ENCODE measurements at regions not wholly inside any gene's neighbourhood (a gene's known extent, or its start where the extent isn't known, plus 50 kb on each side); places are given as distances from the start of the nearest gene placed in this dataset.

DNA sequence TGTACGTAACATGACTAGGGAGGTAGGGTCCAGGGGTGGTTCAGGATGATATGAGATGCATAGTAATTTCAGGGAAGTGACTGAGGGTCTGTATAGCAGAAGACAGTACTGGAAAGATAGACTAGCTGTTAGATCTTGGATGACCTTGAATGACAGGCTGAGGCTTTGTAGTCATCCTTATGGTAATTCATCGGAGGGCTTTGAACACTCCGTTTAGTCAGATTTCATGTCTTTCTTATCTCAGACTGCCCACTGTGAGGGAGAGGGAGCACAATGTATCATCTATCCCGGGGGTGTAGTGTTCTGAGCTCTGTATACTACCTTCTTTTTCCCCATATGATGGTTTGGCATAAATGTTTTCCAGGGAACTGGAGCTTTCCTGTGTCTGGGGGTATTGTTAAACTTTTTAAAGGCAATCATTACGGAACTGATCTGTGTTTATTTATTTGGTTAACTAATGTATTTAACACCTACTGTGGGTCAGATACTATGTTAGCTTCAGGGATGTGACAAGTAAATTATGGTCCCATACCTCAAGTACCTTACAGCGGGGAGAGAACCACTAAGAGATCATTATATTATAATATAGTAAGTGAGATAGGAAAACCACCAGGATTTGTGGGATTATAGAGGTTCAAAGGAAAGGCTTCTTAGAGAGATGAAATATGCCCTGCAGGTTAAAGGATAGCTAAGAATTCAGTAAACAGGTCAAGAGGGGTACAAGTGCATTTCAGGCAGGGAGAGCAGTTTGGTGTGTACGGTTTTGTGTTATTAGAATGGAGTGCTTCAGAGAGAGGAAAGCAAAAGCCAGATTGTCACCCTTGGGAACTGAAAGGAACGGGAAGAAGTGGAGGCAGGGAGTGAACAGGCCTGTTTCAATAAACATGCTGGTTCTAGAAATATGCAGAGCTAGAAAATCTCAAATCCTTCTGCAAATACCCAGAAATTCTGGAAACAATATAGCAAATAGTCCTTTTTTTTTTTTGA lies 164.8 kb upstream of the KL start:
- TF ChIP-seq GATA2 (IDR thresholded peaks at IDR 0.05; ENCODE audit: low read depth, low read length), result no peak
- no peak for TF ChIP-seq GATA3 (IDR thresholded peaks at IDR 0.05; ENCODE audit: low read depth, low read length)

DNA sequence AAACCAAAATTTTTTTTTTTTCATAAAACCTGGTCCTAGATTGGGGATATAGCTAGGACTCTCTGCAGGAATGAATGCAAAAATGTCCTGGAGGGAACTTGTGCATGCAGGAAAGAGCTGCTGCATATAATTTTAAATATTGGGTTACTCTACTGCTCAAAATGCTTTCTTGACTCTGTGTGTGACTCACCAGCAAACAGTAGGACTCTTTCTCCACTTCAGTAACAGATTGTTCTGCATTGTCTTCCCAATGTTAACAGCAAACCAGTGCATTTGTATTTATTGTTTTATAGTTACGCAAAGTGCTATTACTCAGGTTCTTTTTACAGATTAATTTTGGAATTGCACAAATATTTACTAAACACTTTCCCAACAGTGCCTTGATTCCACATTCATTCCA lies 163.7 kb upstream of the KL start:
- TF ChIP-seq GATA2 (IDR thresholded peaks at IDR 0.05; ENCODE audit: low read depth, low read length) (no peak), GATA3 (IDR thresholded peaks at IDR 0.05; ENCODE audit: low read depth, low read length) (no peak)

DNA sequence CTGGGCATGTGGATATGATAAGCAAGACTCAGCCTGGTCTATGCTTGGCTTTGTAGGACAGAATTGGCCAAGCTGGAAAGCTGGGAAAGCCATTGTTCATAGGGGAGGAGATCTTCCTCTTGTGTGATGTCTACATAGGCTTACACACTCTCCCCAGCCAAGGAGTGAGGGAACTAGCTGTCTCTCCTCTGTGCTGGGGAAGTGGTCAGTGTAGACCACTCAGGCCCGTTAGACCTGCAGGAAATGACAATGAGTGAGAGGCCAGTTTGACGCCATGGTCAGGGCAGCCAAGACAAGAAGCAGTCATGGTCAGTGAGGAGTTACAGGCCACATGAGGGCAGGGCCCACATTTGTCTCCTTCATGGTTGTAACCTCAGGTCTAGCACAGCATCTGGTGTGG lies 159.1 kb upstream of the KL start:
- TF ChIP-seq GATA3 (IDR thresholded peaks at IDR 0.05; ENCODE audit: low read depth, low read length) (no peak), GATA2 (IDR thresholded peaks at IDR 0.05; ENCODE audit: low read depth, low read length) (no peak)

DNA sequence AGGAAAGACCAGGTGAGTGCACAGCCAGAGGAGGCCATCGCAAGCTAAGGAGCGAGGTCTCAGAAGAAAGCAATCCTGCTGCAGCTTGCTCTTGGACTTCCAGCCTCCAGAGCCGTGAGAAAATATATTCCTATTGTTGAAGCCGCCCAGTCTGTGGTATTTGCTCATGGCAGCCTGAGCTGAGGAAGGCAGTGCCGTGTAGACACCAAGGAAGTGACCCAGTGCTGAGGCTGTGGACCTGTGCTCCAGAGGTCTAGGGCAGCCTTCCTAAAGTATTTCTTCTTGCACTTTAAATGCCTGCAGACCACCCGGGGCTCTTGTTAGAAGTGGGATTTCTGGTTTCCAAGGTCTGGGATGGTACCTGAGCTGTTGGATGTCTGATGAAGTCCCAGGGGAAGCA lies 158.5 kb upstream of the KL start:
- TF ChIP-seq GATA2 (IDR thresholded peaks at IDR 0.05; ENCODE audit: low read depth, low read length), result no peak
- no peak for TF ChIP-seq GATA3 (IDR thresholded peaks at IDR 0.05; ENCODE audit: low read depth, low read length)

DNA sequence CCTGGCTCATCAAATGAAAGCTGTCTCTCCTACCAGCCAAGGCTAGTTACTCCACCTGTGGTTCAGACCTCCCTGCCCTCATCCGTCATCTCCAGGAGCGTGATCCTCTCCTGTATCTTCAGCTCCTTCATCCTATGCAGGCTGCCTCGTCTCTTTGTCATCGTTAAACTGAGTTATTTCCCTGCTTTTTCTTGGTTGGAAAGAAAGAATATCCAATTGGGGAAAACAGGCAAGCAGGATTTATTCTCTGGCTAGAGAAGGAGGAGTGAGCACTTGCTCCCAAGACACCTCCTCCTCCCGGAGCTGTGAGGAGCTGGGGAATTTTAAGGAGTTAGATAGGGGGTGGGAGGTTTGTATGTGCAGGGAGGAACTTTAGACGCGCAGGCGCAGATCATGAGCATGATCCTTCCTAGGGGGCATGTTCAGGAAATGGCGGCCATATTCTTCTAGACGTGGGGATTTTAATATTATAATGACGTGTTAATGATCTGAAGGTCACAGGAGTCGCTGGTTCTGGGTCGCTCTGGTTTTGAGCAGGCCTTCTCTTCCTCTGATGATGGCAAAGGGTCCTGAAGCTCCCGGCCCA lies 156.4 kb upstream of the KL start:
- no peak for TF ChIP-seq GATA3 (IDR thresholded peaks at IDR 0.05; ENCODE audit: low read depth, low read length)
- TF ChIP-seq GATA2 (IDR thresholded peaks at IDR 0.05; ENCODE audit: low read depth, low read length), result no peak

DNA sequence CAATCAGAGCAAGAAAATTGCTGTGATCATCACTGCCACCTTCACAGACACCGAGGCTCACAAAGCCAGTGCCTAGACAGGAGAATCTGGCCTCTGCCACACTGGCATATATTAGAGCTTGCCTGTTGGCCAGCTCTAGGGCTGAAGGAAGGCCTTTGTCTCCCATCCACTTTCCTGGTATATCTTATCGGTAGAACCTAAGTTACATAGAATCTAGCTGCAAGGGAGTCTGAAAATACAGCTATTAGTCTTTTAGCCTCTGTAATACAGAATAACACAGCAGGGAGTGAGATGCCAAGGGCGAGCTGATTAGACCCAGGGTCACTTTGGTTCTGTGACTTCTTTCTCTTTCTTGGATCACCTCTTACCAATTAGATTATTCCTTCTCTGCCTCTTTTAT lies 154.9 kb upstream of the KL start:
- TF ChIP-seq GATA2 (IDR thresholded peaks at IDR 0.05; ENCODE audit: low read depth, low read length) (no peak), GATA3 (IDR thresholded peaks at IDR 0.05; ENCODE audit: low read depth, low read length) (no peak)

DNA sequence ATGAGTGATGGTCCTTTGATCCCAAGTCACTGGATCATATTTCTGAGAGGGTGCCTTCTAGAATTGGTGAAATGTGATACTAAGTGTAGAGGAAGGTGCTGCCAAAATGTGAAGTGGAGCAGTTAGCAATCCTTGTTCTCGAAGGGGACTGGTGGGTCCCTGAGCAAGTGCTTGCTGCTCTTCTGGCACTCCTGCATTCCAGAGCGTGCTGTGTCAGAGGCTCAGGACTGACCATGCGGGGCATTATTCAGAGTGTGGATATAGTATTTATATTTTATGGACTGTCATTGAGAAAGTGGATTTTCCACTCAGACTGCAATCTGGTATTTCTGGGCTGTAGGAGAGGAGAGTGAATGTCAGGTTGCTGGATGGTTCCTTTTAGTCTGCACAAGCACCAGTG lies 152.6 kb upstream of the KL start:
- TF ChIP-seq GATA3 (IDR thresholded peaks at IDR 0.05; ENCODE audit: low read depth, low read length), result no peak
- TF ChIP-seq GATA2 (IDR thresholded peaks at IDR 0.05; ENCODE audit: low read depth, low read length), result no peak

DNA sequence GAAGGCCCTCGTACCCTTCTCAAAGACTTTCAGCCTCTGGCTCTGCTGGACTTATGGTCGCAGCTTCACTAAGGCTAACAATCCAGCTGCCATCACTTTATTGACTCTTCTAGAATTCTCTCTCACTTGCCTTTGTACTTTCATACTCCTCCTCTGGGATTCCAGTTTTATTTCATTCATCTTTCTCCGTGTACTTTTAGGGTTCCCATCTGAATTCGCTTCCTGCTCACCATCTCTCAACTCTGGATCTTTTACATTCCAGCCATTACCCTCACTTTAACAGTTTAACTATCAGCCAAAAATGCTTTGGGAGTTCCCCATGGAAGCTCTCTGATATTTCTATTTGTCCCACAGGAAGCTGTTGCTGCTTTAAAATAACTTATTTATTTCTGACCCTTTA lies 149.3 kb upstream of the KL start:
- TF ChIP-seq GATA3 (IDR thresholded peaks at IDR 0.05; ENCODE audit: low read depth, low read length) (no peak), GATA2 (IDR thresholded peaks at IDR 0.05; ENCODE audit: low read depth, low read length) (no peak)

DNA sequence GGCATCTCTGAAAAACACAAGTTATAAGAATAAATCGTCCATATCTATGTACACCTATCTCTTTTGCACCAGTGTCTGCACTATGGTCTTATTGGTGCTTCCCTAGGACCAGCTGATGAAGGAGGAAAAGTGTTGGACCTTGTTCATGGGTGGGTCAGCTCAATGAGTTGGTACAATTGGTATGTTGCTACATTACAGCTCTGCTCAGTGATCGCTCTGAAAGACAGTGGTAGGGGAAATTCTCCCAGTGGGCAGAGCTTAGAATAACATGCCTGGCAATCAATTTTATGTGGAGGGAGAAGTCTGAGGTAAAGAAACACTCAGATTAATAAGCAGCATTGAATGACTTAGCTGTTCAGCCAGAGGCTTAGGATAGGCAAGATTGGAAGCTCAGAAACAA lies 138.7 kb upstream of the KL start:
- no peak for TF ChIP-seq GATA2 (IDR thresholded peaks at IDR 0.05; ENCODE audit: low read depth, low read length)
- no peak for TF ChIP-seq GATA3 (IDR thresholded peaks at IDR 0.05; ENCODE audit: low read depth, low read length)

DNA sequence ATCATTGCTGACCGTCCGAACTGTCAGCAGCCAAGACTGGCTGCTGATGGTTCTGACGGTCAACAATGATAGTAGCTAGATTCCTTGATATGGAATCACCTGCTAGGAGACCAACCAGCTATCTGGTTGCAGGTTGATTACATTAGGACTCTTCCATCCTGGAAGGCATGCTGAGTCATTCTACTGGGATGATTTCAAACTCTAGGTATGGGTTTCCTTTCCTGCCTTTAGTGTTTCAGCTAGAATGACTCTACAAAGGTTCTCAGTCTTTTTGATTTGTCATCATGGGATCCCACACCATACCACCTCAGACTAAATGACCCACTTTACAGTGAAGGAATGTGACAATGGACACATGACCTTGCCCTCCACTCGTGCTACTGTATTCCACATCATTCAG lies 138.1 kb upstream of the KL start:
- TF ChIP-seq GATA2 (IDR thresholded peaks at IDR 0.05; ENCODE audit: low read depth, low read length), result no peak
- no peak for TF ChIP-seq GATA3 (IDR thresholded peaks at IDR 0.05; ENCODE audit: low read depth, low read length)

DNA sequence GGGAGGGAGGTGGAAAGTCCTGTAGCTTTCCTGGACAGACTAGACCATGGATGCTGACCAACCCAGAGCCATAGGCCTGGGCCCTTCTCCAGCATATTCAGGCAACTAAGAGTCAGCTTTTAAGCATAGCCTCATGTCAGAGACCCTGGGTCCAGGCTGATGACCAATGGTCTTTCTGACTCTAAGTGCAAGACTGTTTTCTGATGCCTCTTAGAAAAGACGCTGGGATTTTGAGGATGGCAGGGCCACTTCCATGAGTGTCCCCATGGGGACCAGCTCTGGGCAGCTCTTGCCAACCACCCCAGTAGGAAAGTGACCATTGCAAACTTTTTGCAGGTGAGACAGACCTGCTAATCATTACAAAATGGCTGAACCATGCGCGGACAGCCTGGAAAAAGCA lies 135.6 kb upstream of the KL start:
- TF ChIP-seq GATA2 (IDR thresholded peaks at IDR 0.05; ENCODE audit: low read depth, low read length), result no peak
- TF ChIP-seq GATA3 (IDR thresholded peaks at IDR 0.05; ENCODE audit: low read depth, low read length), result no peak

DNA sequence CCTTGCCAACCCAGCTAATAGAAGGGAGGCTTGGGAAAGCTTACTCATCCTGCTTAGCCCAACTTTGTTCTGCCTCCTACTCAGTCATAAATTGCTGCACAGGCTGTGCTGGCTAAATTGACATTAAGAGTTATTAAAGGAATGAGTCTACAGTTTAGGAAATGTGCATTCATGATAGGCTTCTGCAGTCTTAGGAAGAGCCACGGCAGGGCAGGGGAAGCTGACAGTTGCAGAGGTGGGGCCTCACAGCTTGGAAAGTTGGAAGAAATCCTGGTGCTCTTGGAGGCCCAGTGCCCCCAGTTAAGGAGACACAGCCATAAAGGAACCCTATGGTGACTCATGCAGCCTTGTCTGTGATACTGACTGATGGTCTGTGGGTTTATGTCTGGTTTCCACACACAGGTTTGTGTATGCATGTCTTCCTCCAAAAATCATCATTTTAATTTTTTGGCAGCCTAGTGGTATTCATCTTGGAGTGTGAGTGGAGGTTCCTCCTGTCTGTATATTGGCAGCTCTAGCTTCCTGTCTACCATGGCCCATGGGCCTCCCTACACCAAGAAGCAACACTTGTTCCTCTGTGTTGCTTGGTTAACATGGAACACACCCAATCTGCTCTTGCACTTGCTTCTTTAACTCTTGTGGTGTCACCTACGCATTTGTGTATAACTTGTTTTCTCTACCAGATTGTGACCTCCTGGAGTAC lies 135.0 kb upstream of the KL start:
- TF ChIP-seq GATA2 (IDR thresholded peaks at IDR 0.05; ENCODE audit: low read depth, low read length) (no peak), GATA3 (IDR thresholded peaks at IDR 0.05; ENCODE audit: low read depth, low read length) (no peak)

DNA sequence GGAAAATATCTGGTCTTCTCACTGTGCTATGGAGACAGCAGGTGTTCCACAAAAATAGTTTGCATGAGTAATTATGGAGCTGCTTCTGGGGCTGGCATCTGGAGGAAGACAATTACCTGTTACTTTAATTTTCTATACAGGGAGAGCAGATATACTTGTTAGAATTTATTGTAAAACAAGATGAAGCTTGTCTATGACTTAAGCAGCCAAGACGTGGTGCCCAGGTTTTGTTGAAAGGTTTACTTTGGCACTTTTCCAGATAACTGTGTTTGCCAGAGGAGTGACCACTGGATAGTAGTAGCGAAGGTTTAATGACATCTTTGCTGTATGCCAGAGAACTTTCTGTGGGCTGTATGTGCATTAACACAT lies 134.5 kb upstream of the KL start:
- TF ChIP-seq GATA3 (IDR thresholded peaks at IDR 0.05; ENCODE audit: low read depth, low read length), result no peak
- no peak for TF ChIP-seq GATA2 (IDR thresholded peaks at IDR 0.05; ENCODE audit: low read depth, low read length)

DNA sequence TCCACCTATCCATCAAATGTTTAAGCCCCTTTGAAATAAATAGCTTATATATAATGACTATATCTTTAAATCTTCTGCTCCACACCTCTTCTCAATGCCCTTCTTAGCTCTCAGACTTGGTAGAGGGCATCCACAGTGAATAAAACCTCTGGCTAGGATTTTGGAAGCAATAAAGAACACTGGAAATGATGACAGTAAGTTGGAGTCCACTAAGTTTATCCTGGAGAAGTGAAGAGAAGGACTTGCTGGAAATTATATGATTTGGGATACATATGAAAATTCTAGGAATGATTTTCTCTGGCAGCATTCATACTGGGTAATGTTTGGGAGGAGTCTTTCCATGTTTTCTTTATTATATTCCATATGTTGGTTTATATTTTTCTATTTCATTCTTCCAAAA lies 133.5 kb upstream of the KL start:
- TF ChIP-seq GATA3 (IDR thresholded peaks at IDR 0.05; ENCODE audit: low read depth, low read length) (no peak), GATA2 (IDR thresholded peaks at IDR 0.05; ENCODE audit: low read depth, low read length) (no peak)

DNA sequence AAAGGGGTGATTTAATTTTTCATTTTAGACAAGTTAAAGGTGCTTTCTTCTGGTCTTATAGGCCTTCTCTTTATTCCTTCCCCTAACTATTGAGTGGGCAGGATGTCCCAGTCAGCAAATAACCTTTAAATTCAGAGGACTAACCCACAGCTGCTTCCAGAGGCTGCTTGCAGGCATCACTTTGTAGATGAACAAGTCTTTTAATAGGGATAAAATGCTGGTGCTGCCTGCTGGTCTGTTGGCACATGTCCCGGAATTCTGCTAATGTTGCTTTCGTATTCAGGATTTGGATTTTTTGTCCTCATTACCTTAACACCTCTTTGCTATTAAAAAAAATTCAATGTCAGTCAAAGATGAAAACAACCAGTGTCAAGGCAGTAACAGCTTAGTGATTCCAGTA lies 132.7 kb upstream of the KL start:
- no peak for TF ChIP-seq GATA2 (IDR thresholded peaks at IDR 0.05; ENCODE audit: low read depth, low read length)
- TF ChIP-seq GATA3 (IDR thresholded peaks at IDR 0.05; ENCODE audit: low read depth, low read length), result no peak

Data from SH-SY5Y (cell line).